H9 (cell line): ENCODE measurements at regions not wholly inside any gene's neighbourhood (a gene's known extent, or its start where the extent isn't known, plus 50 kb on each side); places are given as distances from the start of the nearest gene placed in this dataset.

Experiments used
- DNase-seq: peaks from one replicate; pipeline ENCODE4 v3.0.0-alpha.2; 2017
- H2AFZ ChIP-seq: one replicate; pipeline ENCODE4 v1.6.1; 2013; ENCODE audit warnings: mild to moderate bottlenecking, low read length, control low read depth, moderate library complexity
- H2AK5ac ChIP-seq: 2 replicates; pipeline ENCODE4 v1.6.1; 2013; ENCODE audit warnings: low read length, control low read depth, mixed read lengths; ENCODE audit not compliant: insufficient read length
- H2BK120ac ChIP-seq: one replicate; pipeline ENCODE4 v1.6.1; 2013; ENCODE audit warnings: low read depth, mild to moderate bottlenecking, low read length, control low read depth, inconsistent platforms; ENCODE audit not compliant: poor library complexity, severe bottlenecking
- H2BK12ac ChIP-seq: 2 replicates; pipeline ENCODE4 v1.6.1; 2013; ENCODE audit warnings: low read length, control low read depth, mixed read lengths, low read depth; ENCODE audit not compliant: insufficient read length
- H2BK15ac ChIP-seq: 2 replicates; pipeline ENCODE4 v1.6.1; 2013; ENCODE audit warnings: low read depth, low read length, control low read depth
- H2BK20ac ChIP-seq: one replicate; pipeline ENCODE4 v1.6.1; 2013; ENCODE audit warnings: low read depth, mild to moderate bottlenecking, low read length, control low read depth, inconsistent platforms; ENCODE audit not compliant: poor library complexity, severe bottlenecking
- H2BK5ac ChIP-seq: 2 replicates; pipeline ENCODE4 v1.6.1; 2013; ENCODE audit warnings: low read length, control low read depth, mixed read lengths; ENCODE audit not compliant: insufficient read length
- H3K14ac ChIP-seq: 2 replicates; pipeline ENCODE4 v1.6.1; 2013; ENCODE audit warnings: low read length, control low read depth; ENCODE audit not compliant: insufficient read depth
- H3K18ac ChIP-seq: 2 replicates; pipeline ENCODE4 v1.6.1; 2013; ENCODE audit warnings: low read depth, mild to moderate bottlenecking, mixed read lengths, low read length, control low read depth; ENCODE audit not compliant: insufficient read length
- H3K23ac ChIP-seq: 2 replicates; pipeline ENCODE4 v1.6.1; 2013; ENCODE audit warnings: low read length, control low read depth, mixed read lengths, low read depth; ENCODE audit not compliant: insufficient read length
- H3K23me2 ChIP-seq: 2 replicates; pipeline ENCODE4 v1.6.1; 2013; ENCODE audit warnings: low read depth, mild to moderate bottlenecking, mixed read lengths, low read length, control low read depth; ENCODE audit not compliant: insufficient read length, poor library complexity, severe bottlenecking
- H3K27ac ChIP-seq: 2 replicates; pipeline ENCODE4 v1.5.1; 2013; ENCODE audit warnings: low read length, control low read depth, mixed read lengths, low read depth; ENCODE audit not compliant: insufficient read length
- H3K27me3 ChIP-seq: 2 replicates; pipeline ENCODE4 v1.6.1; 2013; ENCODE audit warnings: low read length, control low read depth, inconsistent platforms; ENCODE audit not compliant: insufficient read depth
- H3K4ac ChIP-seq: 2 replicates; pipeline ENCODE4 v1.6.1; 2013; ENCODE audit warnings: low read depth, mild to moderate bottlenecking, control low read depth, inconsistent platforms, low read length, moderate library complexity
- H3K4me1 ChIP-seq: 2 replicates; pipeline ENCODE4 v1.6.1; 2013; ENCODE audit warnings: low read length, control low read depth, inconsistent platforms; ENCODE audit not compliant: insufficient read depth
- H3K4me2 ChIP-seq: 2 replicates; pipeline ENCODE4 v1.6.1; 2013; ENCODE audit warnings: low read length, control low read depth, mixed read lengths; ENCODE audit not compliant: insufficient read length, insufficient read depth
- H3K56ac ChIP-seq: 2 replicates; pipeline ENCODE4 v1.6.1; 2013; ENCODE audit warnings: low read depth, mild to moderate bottlenecking, mixed read lengths, low read length, control low read depth; ENCODE audit not compliant: insufficient read length
- H3K79me1 ChIP-seq: 2 replicates; pipeline ENCODE4 v1.6.1; 2013; ENCODE audit warnings: low read depth, mild to moderate bottlenecking, moderate library complexity, low read length, control low read depth, inconsistent platforms; ENCODE audit not compliant: insufficient read depth, poor library complexity, severe bottlenecking
- H3K79me2 ChIP-seq: 2 replicates; pipeline ENCODE4 v1.6.1; 2013; ENCODE audit warnings: low read length, control low read depth, inconsistent platforms; ENCODE audit not compliant: insufficient read depth
- H3K9ac ChIP-seq: 2 replicates; pipeline ENCODE4 v1.6.1; 2013; ENCODE audit warnings: low read length, control low read depth, mixed read lengths; ENCODE audit not compliant: insufficient read length; ENCODE audit errors: extremely low read depth
- H3K9me3 ChIP-seq: one replicate; pipeline ENCODE4 v1.6.1; 2013; ENCODE audit warnings: low read depth, low read length, inconsistent platforms; ENCODE audit not compliant: control insufficient read depth
- H3T11ph ChIP-seq: one replicate; pipeline ENCODE4 v1.6.1; 2013; ENCODE audit warnings: mild to moderate bottlenecking, low read length, control low read depth, inconsistent platforms
- H4K20me1 ChIP-seq: one replicate; pipeline ENCODE4 v1.6.1; 2013; ENCODE audit not compliant: control insufficient read depth, insufficient read length, insufficient read depth
- H4K5ac ChIP-seq: 2 replicates; pipeline ENCODE4 v1.6.1; 2013; ENCODE audit warnings: low read depth, mild to moderate bottlenecking, mixed read lengths, low read length, control low read depth; ENCODE audit not compliant: insufficient read length
- H4K8ac ChIP-seq: replicated peaks from 2 replicates; pipeline ENCODE4 v1.6.1; 2013; ENCODE audit warnings: low read length, control low read depth, mixed read lengths, low read depth; ENCODE audit not compliant: insufficient read length
- H4K91ac ChIP-seq: 2 replicates; pipeline ENCODE4 v1.6.1; 2013; ENCODE audit warnings: low read depth, mild to moderate bottlenecking, moderate library complexity, mixed read lengths, low read length, control low read depth; ENCODE audit not compliant: insufficient read length
- H3K27ac Mint-ChIP-seq, 3 experiments: 2 replicates in 2 of 3; 3 replicates in 1 of 3; pipeline ENCODE4 v1.8.0; 2020 to 2021; ENCODE audit warnings: mixed read lengths in 3 of 3, mild to moderate bottlenecking in 1 of 3, moderate library complexity in 1 of 3
- H3K27me3 Mint-ChIP-seq: 2 replicates; pipeline ENCODE4 v1.8.0; 2021; ENCODE audit warnings: low read depth, mild to moderate bottlenecking, moderate library complexity, mixed read lengths
- H3K36me3 Mint-ChIP-seq, 3 experiments: 2 replicates in 2 of 3; 3 replicates in 1 of 3; pipeline ENCODE4 v1.8.0; 2020 to 2021; ENCODE audit warnings: low read depth in 3 of 3, mixed read lengths in 3 of 3; ENCODE audit not compliant: insufficient read depth in 1 of 3
- H3K4me1 Mint-ChIP-seq, 2 experiments: 2 replicates each; pipeline ENCODE4 v1.8.0; 2020; ENCODE audit warnings: mixed read lengths in 2 of 2
- H3K4me3 Mint-ChIP-seq, 2 experiments: 2 replicates in 1 of 2; 3 replicates in 1 of 2; pipeline ENCODE4 v1.8.0; 2020 to 2021; ENCODE audit warnings: mild to moderate bottlenecking in 2 of 2, mixed read lengths in 2 of 2, moderate library complexity in 1 of 2
- H3K9me3 Mint-ChIP-seq, 2 experiments: 2 replicates in 1 of 2; 3 replicates in 1 of 2; pipeline ENCODE4 v1.8.0; 2020; ENCODE audit warnings: mild to moderate bottlenecking in 2 of 2, mixed read lengths in 2 of 2, moderate library complexity in 1 of 2
- WGBS: extraction: QIAGEN DNeasy Blood & Tissue Kit; methylation state at CpG from one replicate; pipeline ENCODE4 v1.1.7; 2013; ENCODE audit warnings: missing lambda C conversion rate, low lambda C conversion rate, mixed read lengths; ENCODE audit not compliant: insufficient read length; ENCODE audit errors: extremely low coverage; 5-methylcytosine and 5-hydroxymethylcytosine counted together
- TF ChIP-seq, protein P1 (sequence below): fragments of 200-600 bp; sonication (generic); conservative IDR thresholded peaks from 3 replicates; pipeline ENCODE4 v1.8.0; 2021; ENCODE audit warnings: antibody characterized with exemption, mild to moderate bottlenecking

DNA sequence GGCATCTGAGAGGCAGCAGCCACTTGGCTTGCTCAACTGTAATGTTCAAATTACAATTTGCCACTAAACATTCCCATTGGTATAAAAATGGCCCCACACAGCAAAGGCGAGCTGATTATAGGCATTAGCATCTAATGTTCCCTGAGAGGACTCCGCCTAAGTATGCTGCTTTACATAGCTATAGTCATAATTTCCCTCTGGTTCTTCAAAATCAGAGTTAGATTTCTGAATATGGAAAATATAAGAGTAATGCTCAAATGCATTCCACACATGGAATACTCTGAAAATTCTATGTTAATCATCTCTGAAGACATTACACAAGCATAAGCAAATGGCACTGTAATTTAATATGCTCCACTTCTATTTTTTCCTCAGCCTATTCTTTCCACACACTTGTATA is 83.7 kb upstream of the BTG1 start:
- WGBS: no CpG with 5 or more reads among the region's 2 CpGs

More for the DNA sequence above, 83.7 kb upstream of the BTG1 start:
- Histone ChIP-seq H2BK15ac (no peak overlapping the region), H2BK20ac (no peak overlapping the region), H3K4me1 (peaks cover 3% of the 10 kb centered on the region; the same call in 1 of the 2 replicates), H2BK12ac (no peak overlapping the region), H3K18ac (no peak overlapping the region), H3K79me2 (no peaks in the 10 kb centered on the region), H4K8ac (no peak overlapping the region), H3K23ac (no peak overlapping the region), H4K20me1 (no peaks in the 10 kb centered on the region), H2BK5ac (no peak overlapping the region), H2BK120ac (no peak overlapping the region), H3K9me3 (no peaks in the 10 kb centered on the region), H3T11ph (no peak overlapping the region), H3K23me2 (no peaks in the 10 kb centered on the region), H3K27ac (no peak overlapping the region), H3K79me1 (no peaks in the 10 kb centered on the region), H4K5ac (no peak overlapping the region), H3K56ac (no peak overlapping the region), H3K4ac (no peak overlapping the region), H4K91ac (no peak overlapping the region), H2AFZ (no peak overlapping the region), H2AK5ac (no peak overlapping the region), H3K14ac (no peak overlapping the region), H3K27me3 (no peaks in the 10 kb centered on the region), H3K9ac (no peak overlapping the region), H3K4me2 (no peak overlapping the region)
- H3K27ac Mint-ChIP-seq: no peak overlapping the region
- DNase-seq: no peak
- H3K27me3 Mint-ChIP-seq: no peaks in the 10 kb centered on the region
- TF ChIP-seq, protein P1, sequence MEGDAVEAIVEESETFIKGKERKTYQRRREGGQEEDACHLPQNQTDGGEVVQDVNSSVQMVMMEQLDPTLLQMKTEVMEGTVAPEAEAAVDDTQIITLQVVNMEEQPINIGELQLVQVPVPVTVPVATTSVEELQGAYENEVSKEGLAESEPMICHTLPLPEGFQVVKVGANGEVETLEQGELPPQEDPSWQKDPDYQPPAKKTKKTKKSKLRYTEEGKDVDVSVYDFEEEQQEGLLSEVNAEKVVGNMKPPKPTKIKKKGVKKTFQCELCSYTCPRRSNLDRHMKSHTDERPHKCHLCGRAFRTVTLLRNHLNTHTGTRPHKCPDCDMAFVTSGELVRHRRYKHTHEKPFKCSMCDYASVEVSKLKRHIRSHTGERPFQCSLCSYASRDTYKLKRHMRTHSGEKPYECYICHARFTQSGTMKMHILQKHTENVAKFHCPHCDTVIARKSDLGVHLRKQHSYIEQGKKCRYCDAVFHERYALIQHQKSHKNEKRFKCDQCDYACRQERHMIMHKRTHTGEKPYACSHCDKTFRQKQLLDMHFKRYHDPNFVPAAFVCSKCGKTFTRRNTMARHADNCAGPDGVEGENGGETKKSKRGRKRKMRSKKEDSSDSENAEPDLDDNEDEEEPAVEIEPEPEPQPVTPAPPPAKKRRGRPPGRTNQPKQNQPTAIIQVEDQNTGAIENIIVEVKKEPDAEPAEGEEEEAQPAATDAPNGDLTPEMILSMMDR: no peak
- H3K9me3 Mint-ChIP-seq: no peaks in the 10 kb centered on the region
- H3K4me3 Mint-ChIP-seq: no peak overlapping the region
- no peaks in the 10 kb centered on the region for H3K36me3 Mint-ChIP-seq
- peaks cover 18 to 21% of the 10 kb centered on the region in 2 experiments for H3K4me1 Mint-ChIP-seq
